Neural cell (in vitro differentiated cells): ENCODE measurements at regions not wholly inside any gene's neighbourhood (a gene's known extent, or its start where the extent isn't known, plus 50 kb on each side); places are given as distances from the start of the nearest gene placed in this dataset.

Experiments
- H2AFZ ChIP-seq: fragments of 200-600, 300-800 bp; sonication (generic), shearing (Covaris generic); 2 replicates; pipeline ENCODE4 v1.6.0; 2014; ENCODE audit warnings: low read depth, mild to moderate bottlenecking, antibody characterized with exemption, low read length, moderate library complexity
- H3F3A ChIP-seq: fragments of 200-600 bp; shearing (Covaris generic); 2 replicates; pipeline ENCODE4 v1.6.1; 2016; ENCODE audit warnings: mild to moderate bottlenecking, moderate library complexity, mixed read lengths, antibody characterized with exemption, low read length; ENCODE audit not compliant: insufficient read depth, poor library complexity, severe bottlenecking
- H3K27ac ChIP-seq: fragments of 200-600, 300-800 bp; sonication (generic), shearing (Covaris generic); 2 replicates; pipeline ENCODE4 v1.5.1; 2014; ENCODE audit warnings: mild to moderate bottlenecking, low read length, moderate library complexity
- H3K27me3 ChIP-seq: fragments of 300-800, 200-600 bp; sonication (generic), shearing (Covaris generic); 2 replicates; pipeline ENCODE4 v1.6.0; 2014; ENCODE audit warnings: mild to moderate bottlenecking, low read depth, low read length, moderate library complexity; ENCODE audit not compliant: insufficient read depth
- H3K36me3 ChIP-seq: fragments of 300-800, 200-600 bp; sonication (generic), shearing (Covaris generic); 2 replicates; pipeline ENCODE4 v1.5.1; 2014; ENCODE audit warnings: mild to moderate bottlenecking, antibody characterized with exemption, low read length, moderate library complexity; ENCODE audit not compliant: insufficient read depth
- H3K4me2 ChIP-seq: fragments of 300-800, 200-600 bp; sonication (generic), shearing (Covaris generic); 2 replicates; pipeline ENCODE4 v1.6.0; 2014; ENCODE audit warnings: mild to moderate bottlenecking, low read length
- H3K4me3 ChIP-seq: fragments of 300-800, 200-600 bp; sonication (generic), shearing (Covaris generic); 2 replicates; pipeline ENCODE4 v1.5.1; 2014; ENCODE audit warnings: mild to moderate bottlenecking, low read length, moderate library complexity
- H3K79me2 ChIP-seq: fragments of 200-600 bp; shearing (Covaris generic); replicated peaks from 2 replicates; pipeline ENCODE4 v1.6.0; 2014; ENCODE audit warnings: mild to moderate bottlenecking, low read length, moderate library complexity; ENCODE audit not compliant: insufficient read depth
- H3K9ac ChIP-seq: fragments of 300-800, 200-600 bp; sonication (generic), shearing (Covaris generic); 2 replicates; pipeline ENCODE4 v1.6.1; 2016; ENCODE audit warnings: mild to moderate bottlenecking, low read length, mixed read lengths
- H3K9me2 ChIP-seq: fragments of 200-600 bp; shearing (Covaris generic); 2 replicates; pipeline ENCODE4 v1.6.1; 2016; ENCODE audit warnings: mild to moderate bottlenecking, low read length, mixed read lengths; ENCODE audit not compliant: insufficient read depth
- H3K9me3 ChIP-seq: fragments of 200-600, 300-800 bp; sonication (generic), shearing (Covaris generic); 2 replicates; pipeline ENCODE4 v1.6.1; 2016; ENCODE audit warnings: mild to moderate bottlenecking, mixed run types, low read length, moderate library complexity, mixed read lengths
- H4K20me1 ChIP-seq: fragments of 200-600 bp; shearing (Covaris generic); 2 replicates; pipeline ENCODE4 v1.6.1; 2016; ENCODE audit warnings: mild to moderate bottlenecking, mixed run types; ENCODE audit not compliant: insufficient read depth
- CTCF ChIP-seq: fragments of 450-650 bp; IDR thresholded peaks from 2 replicates; pipeline ENCODE4 v1.5.1; 2014; ENCODE audit warnings: antibody characterized with exemption, mild to moderate bottlenecking, moderate library complexity; ENCODE audit not compliant: poor library complexity, severe bottlenecking
- EP300 ChIP-seq: fragments of 450-650 bp; conservative IDR thresholded peaks from 2 replicates; pipeline ENCODE4 v1.6.1; 2014; ENCODE audit warnings: antibody characterized with exemption, mild to moderate bottlenecking, moderate library complexity; ENCODE audit not compliant: poor library complexity, severe bottlenecking
- EZH2 ChIP-seq: fragments of 200-600, 300-800 bp; shearing (Covaris generic), sonication (generic); IDR thresholded peaks from 2 replicates; pipeline ENCODE4 v1.6.1; 2014; ENCODE audit warnings: antibody characterized with exemption, low read length, borderline replicate concordance, mild to moderate bottlenecking; ENCODE audit not compliant: insufficient read depth, poor library complexity, severe bottlenecking
- MXI1 ChIP-seq: fragments of 450-650 bp; conservative IDR thresholded peaks from 2 replicates; pipeline ENCODE4 v1.6.1; 2014; ENCODE audit warnings: antibody characterized with exemption, mild to moderate bottlenecking; ENCODE audit not compliant: poor library complexity, severe bottlenecking
- POLR2AphosphoS5 ChIP-seq: IDR thresholded peaks from 2 replicates; pipeline ENCODE4 v1.6.1; 2012
- RAD21 ChIP-seq: fragments of 450-650 bp; conservative IDR thresholded peaks from 2 replicates; pipeline ENCODE4 v1.6.1; 2014; ENCODE audit warnings: antibody characterized with exemption, mild to moderate bottlenecking, moderate library complexity
- REST ChIP-seq: IDR thresholded peaks from 2 replicates; pipeline ENCODE4 v1.6.1; 2012; ENCODE audit warnings: borderline replicate concordance
- SMC3 ChIP-seq: fragments of 450-650 bp; conservative IDR thresholded peaks from 2 replicates; pipeline ENCODE4 v1.6.1; 2014; ENCODE audit warnings: antibody characterized with exemption, mild to moderate bottlenecking, moderate library complexity; ENCODE audit not compliant: poor library complexity
- TAF1 ChIP-seq: IDR thresholded peaks from 2 replicates; pipeline ENCODE4 v1.6.1; 2012; ENCODE audit warnings: low read depth

GRCh38 chr12:16492240-16492639, 113.7 kb downstream of the LMO3 start:
- Histone ChIP-seq H3F3A (no peaks in the 10 kb centered on the region), H3K79me2 (no peaks in the 10 kb centered on the region), H3K9ac (no peak overlapping the region), H4K20me1 (no peaks in the 10 kb centered on the region), H3K9me3 (no peaks in the 10 kb centered on the region), H3K36me3 (no peaks in the 10 kb centered on the region), H2AFZ (no peak overlapping the region), H3K27me3 (no peaks in the 10 kb centered on the region), H3K27ac (no peak overlapping the region), H3K4me3 (no peak overlapping the region), H3K4me2 (no peak overlapping the region), H3K9me2 (no peaks in the 10 kb centered on the region)
- no peak for TF ChIP-seq REST
- no peak for TF ChIP-seq SMC3
- TF ChIP-seq RAD21, result no peak
- TF ChIP-seq MXI1, result no peak
- no peak for TF ChIP-seq TAF1
- no peak for TF ChIP-seq EZH2
- no peak for TF ChIP-seq POLR2AphosphoS5
- no peak for TF ChIP-seq EP300
- no peak for TF ChIP-seq CTCF

GRCh38 chr12:16492820-16493797, 112.9 kb downstream of the LMO3 start:
- Histone ChIP-seq H4K20me1 (no peaks in the 10 kb centered on the region), H3K4me2 (no peak overlapping the region), H3F3A (no peaks in the 10 kb centered on the region), H3K9ac (no peak overlapping the region), H3K36me3 (no peaks in the 10 kb centered on the region), H3K9me2 (no peaks in the 10 kb centered on the region), H3K27me3 (no peaks in the 10 kb centered on the region), H2AFZ (no peak overlapping the region), H3K79me2 (no peaks in the 10 kb centered on the region), H3K9me3 (no peaks in the 10 kb centered on the region), H3K4me3 (no peak overlapping the region), H3K27ac (no peak overlapping the region)
- TF ChIP-seq MXI1, result no peak
- TF ChIP-seq REST, result no peak
- no peak for TF ChIP-seq EP300
- no peak for TF ChIP-seq RAD21
- TF ChIP-seq SMC3, result no peak
